AG08396 (cell line): ENCODE measurements at regions not wholly inside any gene's neighbourhood (a gene's known extent, or its start where the extent isn't known, plus 50 kb on each side); places are given as distances from the start of the nearest gene placed in this dataset.
"Not testable (repeated sequence)": the region's sequence is repeated elsewhere in the genome, so short reads cannot be mapped to it uniquely, and the experiment has no call there.

ENCODE experiments used
- DNase-seq: peaks from one replicate; pipeline ENCODE4 v3.0.0; 2012; ENCODE audit warnings: low spot score, mixed read lengths

- no peak for DNase-seq
These were observed 98.3 kb upstream of the PHACTR1 start for GRCh38 chr6:12618296-12618695.

DNA sequence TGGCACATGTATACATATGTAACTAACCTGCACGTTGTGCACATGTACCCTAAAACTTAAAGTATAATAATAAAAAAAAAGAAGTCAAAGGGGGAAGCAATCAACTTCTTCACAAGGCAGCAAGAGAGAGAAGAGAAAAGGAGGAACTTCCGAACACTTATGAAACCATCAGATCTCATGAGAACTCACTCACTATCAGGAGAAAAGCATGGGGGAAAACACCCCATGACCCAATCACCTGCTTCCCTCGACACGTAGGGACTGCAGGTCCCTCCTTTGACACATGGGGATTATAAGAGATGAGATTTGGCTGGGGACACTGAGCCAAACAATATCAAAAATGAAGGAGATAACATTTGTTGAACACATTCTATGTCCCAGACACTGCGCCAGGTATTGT is 94.8 kb upstream of the PHACTR1 start:
- no peak for DNase-seq

- no peak for DNase-seq
These were observed 94.0 kb upstream of the PHACTR1 start for GRCh38 chr6:12622566-12622965.

GRCh38 chr6:12624142-12624837 is 92.3 kb upstream of the PHACTR1 start:
- DNase-seq: no peak

GRCh38 chr6:12627053-12627452 is 89.5 kb upstream of the PHACTR1 start:
- no peak for DNase-seq

GRCh38 chr6:12628327-12628726 is 88.2 kb upstream of the PHACTR1 start:
- no peak for DNase-seq

GRCh38 chr6:12633746-12634145 is 82.8 kb upstream of the PHACTR1 start:
- DNase-seq: not testable (repeated sequence)

DNA sequence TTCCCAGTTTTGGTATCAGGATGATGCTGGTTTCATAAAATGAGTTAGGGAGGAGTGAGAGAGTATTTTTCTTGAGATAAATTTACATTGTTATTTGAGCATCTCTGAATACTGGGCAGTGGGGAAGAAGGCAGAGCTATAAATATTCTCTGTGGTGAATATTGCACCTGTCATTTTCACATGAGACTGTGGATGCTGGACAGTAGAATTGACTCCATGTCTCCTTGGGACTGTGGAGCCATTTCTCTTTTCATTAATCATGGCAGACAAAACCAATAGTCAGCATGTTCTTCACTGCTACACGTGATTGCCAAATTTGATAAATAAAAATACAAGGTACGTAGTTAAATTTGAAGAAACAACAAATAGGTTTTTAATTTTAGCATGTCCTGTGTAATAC is 81.2 kb upstream of the PHACTR1 start:
- no peak for DNase-seq

- DNase-seq: no peak
These were observed 80.8 kb upstream of the PHACTR1 start for GRCh38 chr6:12635813-12636212.

GRCh38 chr6:12636336-12636735 is 80.2 kb upstream of the PHACTR1 start:
- no peak for DNase-seq

GRCh38 chr6:12637960-12638641 is 78.5 kb upstream of the PHACTR1 start:
- DNase-seq: peak; percentile 26

DNA sequence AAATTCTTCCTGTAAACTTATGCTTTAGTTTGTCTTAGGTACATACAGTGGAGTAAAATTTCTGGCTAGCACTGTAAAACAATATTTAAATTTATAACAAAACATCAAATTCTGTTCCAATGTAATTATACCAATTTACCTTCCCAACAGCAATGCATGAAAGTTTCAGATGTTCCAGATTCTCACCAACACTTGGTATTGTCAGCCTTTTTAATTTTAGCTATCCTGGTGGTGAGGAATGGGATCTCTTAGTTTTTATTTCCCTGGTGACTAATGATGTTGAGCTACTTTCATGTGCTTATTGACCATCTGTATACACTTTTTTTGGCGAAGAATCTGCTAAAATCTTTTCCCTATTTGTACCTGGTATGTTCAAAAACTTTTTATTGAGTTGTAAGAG is 76.1 kb upstream of the PHACTR1 start:
- no peak for DNase-seq

GRCh38 chr6:12641785-12642184 is 74.8 kb upstream of the PHACTR1 start:
- not testable (repeated sequence) for DNase-seq

- DNase-seq: no peak
These were observed 70.6 kb upstream of the PHACTR1 start for GRCh38 chr6:12645941-12646340.

DNA sequence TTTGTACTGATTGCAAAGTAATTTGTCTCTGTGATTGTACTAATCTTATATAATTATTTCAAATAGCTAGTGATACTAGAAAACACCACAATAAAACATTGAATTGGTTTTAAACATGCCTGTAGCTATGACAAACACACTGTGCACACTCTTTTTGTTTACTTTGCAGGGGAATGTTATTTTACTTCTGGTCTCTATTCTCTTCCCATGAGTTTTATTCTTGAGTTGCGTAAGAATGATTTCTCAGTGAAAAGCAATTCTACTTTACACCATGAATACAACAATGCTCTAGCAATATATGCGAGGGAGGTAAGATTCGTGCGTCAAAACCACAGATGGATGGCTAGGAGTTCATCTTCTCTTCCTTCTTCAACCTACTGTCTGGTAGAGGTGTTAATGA is 68.4 kb upstream of the PHACTR1 start:
- no peak for DNase-seq

- no peak for DNase-seq
These were observed 67.2 kb upstream of the PHACTR1 start for GRCh38 chr6:12649325-12649724.

DNA sequence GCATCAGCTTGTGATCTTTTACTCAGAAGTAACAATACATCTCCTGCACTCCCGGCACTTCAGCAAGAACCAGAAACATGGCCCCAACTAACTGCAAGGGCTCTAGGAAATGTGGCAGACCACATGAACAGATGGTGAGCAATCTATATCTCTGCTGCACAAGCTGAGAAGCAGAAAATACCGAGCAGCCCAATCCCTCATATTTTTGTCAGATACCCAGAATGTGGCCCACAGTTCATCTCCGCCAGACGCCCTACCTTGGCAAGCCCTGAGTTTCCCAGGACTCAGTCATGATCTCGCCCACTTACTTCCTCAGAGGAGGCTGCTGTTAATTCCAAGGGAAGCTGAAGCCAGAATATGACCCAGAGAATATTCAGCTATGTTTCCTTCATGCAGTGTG is 63.1 kb upstream of the PHACTR1 start:
- DNase-seq: no peak

GRCh38 chr6:12654107-12654506 is 62.5 kb upstream of the PHACTR1 start:
- DNase-seq: no peak

- DNase-seq: no peak
These were observed 62.1 kb upstream of the PHACTR1 start for GRCh38 chr6:12654514-12654913.

DNA sequence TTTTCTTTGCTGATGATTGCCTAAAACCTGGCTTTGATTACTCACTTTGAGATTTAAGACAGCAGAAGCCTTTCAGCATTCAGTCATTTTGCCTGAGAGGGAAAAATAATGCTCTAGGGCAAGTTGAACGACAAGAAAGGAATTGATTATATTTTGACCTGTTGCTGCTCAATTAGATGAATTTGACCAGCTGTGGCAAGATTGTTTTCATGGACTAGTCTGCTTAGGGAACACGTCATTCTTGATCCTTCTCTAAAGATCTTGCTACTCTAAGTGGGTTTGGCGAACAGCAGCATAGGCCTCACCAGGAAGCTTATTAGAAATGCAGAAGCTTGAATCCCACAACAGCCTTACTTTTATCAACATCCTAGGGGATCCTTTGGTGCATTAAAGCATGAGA is 59.7 kb upstream of the PHACTR1 start:
- no peak for DNase-seq

DNA sequence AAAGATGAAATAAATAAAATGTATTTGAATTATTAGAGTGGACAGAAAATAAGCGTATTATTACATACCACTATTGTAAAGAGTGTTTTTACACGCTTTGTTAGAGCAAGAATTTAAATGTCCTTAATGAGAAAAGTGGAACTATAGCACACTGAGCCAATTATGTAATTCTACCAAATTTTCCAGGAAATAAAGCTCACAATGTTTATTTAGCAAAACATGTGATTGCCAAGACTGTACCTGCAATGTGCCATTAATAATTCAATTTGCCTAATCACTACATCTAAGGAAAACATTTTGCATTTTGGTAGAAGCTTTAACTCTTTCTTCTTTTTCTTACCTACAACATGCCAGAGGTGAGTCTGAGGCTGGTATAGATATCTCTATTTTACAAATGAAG is 58.7 kb upstream of the PHACTR1 start:
- no peak for DNase-seq

GRCh38 chr6:12661432-12662089 is 55.0 kb upstream of the PHACTR1 start:
- DNase-seq: no peak
